ENCODE measurements at regions not wholly inside any gene's neighbourhood (a gene's known extent, or its start where the extent isn't known, plus 50 kb on each side); places are given as distances from the start of the nearest gene placed in this dataset.

- no peak overlapping the region for H4K91ac ChIP-seq (ENCODE audit: insufficient read depth, low read depth, low read length)
- H3K18ac ChIP-seq (ENCODE audit: low read depth, low read length): no peak overlapping the region
- H3K4ac ChIP-seq (ENCODE audit: low read depth, low read length): no peak overlapping the region
- no peaks in the 10 kb centered on the region for H4K20me1 ChIP-seq (ENCODE audit: insufficient read depth, low read length)
- CTCF ChIA-PET: no interaction called here
- TF ChIP-seq MAFK (IDR thresholded peaks at IDR 0.05; ENCODE audit: low read depth, low read length) (no peak), MAZ (IDR thresholded peaks at IDR 0.05; ENCODE audit: borderline replicate concordance, low read depth, low read length) (no peak), BHLHE40 (IDR thresholded peaks at IDR 0.05; ENCODE audit: low read depth, low read length) (no peak), SMC3 (IDR thresholded peaks at IDR 0.05; ENCODE audit: low read depth, low read length) (no peak), CEBPB (IDR thresholded peaks at IDR 0.05; ENCODE audit: low read depth, low read length) (no peak), NFE2L2 (IDR thresholded peaks at IDR 0.05; ENCODE audit: low read depth, low read length) (no peak), MXI1 (IDR thresholded peaks at IDR 0.05; ENCODE audit: borderline replicate concordance, low read depth, low read length) (no peak), USF2 (IDR thresholded peaks at IDR 0.05; ENCODE audit: low read depth, low read length) (no peak), FOS (IDR thresholded peaks at IDR 0.05; ENCODE audit: low read depth, low read length) (no peak), RAD21 (IDR thresholded peaks at IDR 0.05; ENCODE audit: low read length) (no peak), RCOR1 (IDR thresholded peaks at IDR 0.05; ENCODE audit: insufficient replicate concordance, low read length) (no peak), POLR2A (IDR thresholded peaks at IDR 0.05; ENCODE audit: low read depth, low read length) (no peak), CHD1 (IDR thresholded peaks at IDR 0.05; ENCODE audit: low read depth, low read length) (no peak), ELK1 (IDR thresholded peaks at IDR 0.05; ENCODE audit: borderline replicate concordance, low read depth, low read length) (no peak)
- H2AK9ac ChIP-seq (replicated peaks; ENCODE audit: low read depth, low read length, poor library complexity): no peak overlapping the region
- no peak overlapping the region for H2BK120ac ChIP-seq (ENCODE audit: low read depth, low read length)
- H3K36me3 ChIP-seq (ENCODE audit: control insufficient read depth, insufficient read depth, low read length): no peaks in the 10 kb centered on the region
- H2BK5ac ChIP-seq (ENCODE audit: low read depth, low read length, poor library complexity, severe bottlenecking): no peak overlapping the region
- no peak overlapping the region for H3K56ac ChIP-seq (ENCODE audit: extremely low read depth, insufficient read depth, low read length)
- H2BK15ac ChIP-seq (ENCODE audit: low read depth, low read length): no peak overlapping the region
- POLR2A ChIA-PET (ENCODE audit: unreplicated experiment): no interaction called here
- no peak overlapping the region for H2BK20ac ChIP-seq (ENCODE audit: low read depth, low read length)
- H2AK5ac ChIP-seq (ENCODE audit: low read depth, low read length): no peak overlapping the region
- 20% methylated on average over 1 of the region's 3 CpGs; no CpG with 5 or more reads in 1 of the 2 experiments for WGBS, 2 experiments (ENCODE audit: extremely low coverage in 2 of 2, insufficient read length in 1 of 2)
- in situ Hi-C loops (cut with MboI; ENCODE audit: low sequenced_read_pairs) (no loop called here), dilution Hi-C loops (cut with HindIII; ENCODE audit: low sequenced_read_pairs, unreplicated experiment) (no loop called here), intact Hi-C loops (cut with micrococcal nuclease) (no loop called here)
- H4K8ac ChIP-seq (ENCODE audit: low read depth in 2 of 2, low read length in 2 of 2): no peak overlapping the region
- H3K4me2 ChIP-seq (ENCODE audit: low read depth, low read length): no peak overlapping the region
- H3K4me1 ChIP-seq (ENCODE audit: control insufficient read depth, insufficient read depth, low read length): no peaks in the 10 kb centered on the region
- no peak overlapping the region for H3K23ac ChIP-seq (ENCODE audit: low read depth, low read length)
- no peak overlapping the region for H3K9ac ChIP-seq (ENCODE audit: low read depth, low read length)
- no peak overlapping the region for H4K5ac ChIP-seq (ENCODE audit: low read depth, low read length)
- H3K79me1 ChIP-seq (ENCODE audit: low read depth in 1 of 2, low read length in 2 of 2): no peaks in the 10 kb centered on the region
- no peak overlapping the region for H3K4me3 ChIP-seq (ENCODE audit: insufficient read depth, low read depth, low read length)
- no peaks in the 10 kb centered on the region for H3K27me3 ChIP-seq (ENCODE audit: control insufficient read depth, insufficient read depth, low read length)
- no TSS peak for BruUV-seq (replicated peaks)
- no peaks in the 10 kb centered on the region for H3K9me1 ChIP-seq (ENCODE audit: insufficient read depth, low read length)
- no peak overlapping the region for H2AFZ ChIP-seq (replicated peaks; ENCODE audit: low read length, poor library complexity)
- ATAC-seq (ENCODE audit: low read depth) (no peak), DNase-seq (no peak)
- no peak overlapping the region for H3K27ac ChIP-seq (ENCODE audit: insufficient read depth, low read length)
- no peaks in the 10 kb centered on the region for H3K9me3 ChIP-seq (ENCODE audit: control insufficient read depth, insufficient read depth, low read length)
- no peak overlapping the region for H3K14ac ChIP-seq (replicated peaks; ENCODE audit: low read depth, low read length)
These were observed 646.2 kb downstream of the SOX5 start for GRCh38 chr12:23303220-23303619.
